ENCODE measurements at regions not wholly inside any gene's neighbourhood (a gene's known extent, or its start where the extent isn't known, plus 50 kb on each side); places are given as distances from the start of the nearest gene placed in this dataset.
A peak's percentile ranks its signal among the peaks of the same experiment; 100 is the strongest.

- no peak for DNase-seq (ENCODE audit: low read depth)
- no peak overlapping the region for H3K4me3 ChIP-seq (ENCODE audit: low read depth, low read length)
- TF ChIP-seq CTCF (conservative IDR thresholded peaks at IDR 0.05; ENCODE audit: low read depth, low read length) = no peak
Measured at GRCh38 chr5:99272576-99272975, 343.8 kb upstream of the CHD1 start.

- H3K4me3 ChIP-seq (ENCODE audit: low read depth, low read length) = no peak overlapping the region
- no peak for TF ChIP-seq CTCF (conservative IDR thresholded peaks at IDR 0.05; ENCODE audit: low read depth, low read length)
- no peak for DNase-seq (ENCODE audit: low read depth)
Measured at GRCh38 chr5:99258819-99259218, 330.0 kb upstream of the CHD1 start.

- TF ChIP-seq CTCF (conservative IDR thresholded peaks at IDR 0.05; ENCODE audit: low read depth, low read length) = no peak
- DNase-seq (ENCODE audit: low read depth) = no peak
- no peak overlapping the region for H3K4me3 ChIP-seq (ENCODE audit: low read depth, low read length)
Measured at GRCh38 chr5:99248066-99248465, 319.3 kb upstream of the CHD1 start.

- TF ChIP-seq CTCF (conservative IDR thresholded peaks at IDR 0.05; ENCODE audit: low read depth, low read length) = no peak
- no peak for DNase-seq (ENCODE audit: low read depth)
Measured at GRCh38 chr5:99247346-99247745, 318.5 kb upstream of the CHD1 start.

GRCh38 chr5:99243111-99243510, 314.3 kb upstream of the CHD1 start:
- peak; percentile 3 for DNase-seq (ENCODE audit: low read depth)
- TF ChIP-seq CTCF (conservative IDR thresholded peaks at IDR 0.05; ENCODE audit: low read depth, low read length) = no peak

More at GRCh38 chr5:99247346-99247745, 318.5 kb upstream of the CHD1 start:
- H3K4me3 ChIP-seq (ENCODE audit: low read depth, low read length) = no peak overlapping the region

GRCh38 chr5:99239826-99240360, 311.1 kb upstream of the CHD1 start:
- H3K4me3 ChIP-seq (ENCODE audit: low read depth, low read length) = no peak overlapping the region
- no peak for TF ChIP-seq CTCF (conservative IDR thresholded peaks at IDR 0.05; ENCODE audit: low read depth, low read length)
- DNase-seq (ENCODE audit: low read depth) = no peak

More at GRCh38 chr5:99243111-99243510, 314.3 kb upstream of the CHD1 start:
- no peak overlapping the region for H3K4me3 ChIP-seq (ENCODE audit: low read depth, low read length)

- no peak for TF ChIP-seq CTCF (conservative IDR thresholded peaks at IDR 0.05; ENCODE audit: low read depth, low read length)
- peak; percentile 60 for DNase-seq (ENCODE audit: low read depth)
- no peak overlapping the region for H3K4me3 ChIP-seq (ENCODE audit: low read depth, low read length)
Measured at GRCh38 chr5:99191206-99191745, 262.5 kb upstream of the CHD1 start.
